ENCODE measurements at regions not wholly inside any gene's neighbourhood (a gene's known extent, or its start where the extent isn't known, plus 50 kb on each side); places are given as distances from the start of the nearest gene placed in this dataset.
"Not testable (repeated sequence)": the region's sequence is repeated elsewhere in the genome, so short reads cannot be mapped to it uniquely, and the experiment has no call there.

DNA sequence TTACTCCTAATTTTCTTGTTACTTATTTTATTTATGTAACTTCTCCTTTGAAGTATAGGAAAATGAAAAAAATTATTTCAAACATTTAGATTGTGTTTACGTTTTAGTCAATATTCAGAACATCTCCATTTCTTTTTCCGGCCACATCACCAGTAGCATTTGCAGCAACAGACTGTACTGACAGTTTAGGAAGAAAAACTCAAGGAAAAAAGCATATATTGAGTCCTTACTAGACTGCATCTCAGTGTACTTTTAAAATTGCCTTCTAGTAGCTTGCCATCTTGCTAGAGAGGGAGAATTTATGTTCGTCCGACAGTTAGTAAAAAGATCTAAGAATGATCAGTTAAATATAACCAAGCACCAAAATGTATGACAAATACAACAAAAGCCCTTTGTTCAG lies 625.0 kb upstream of the MIS18BP1 start:
- no peak overlapping the region for H3K27ac Mint-ChIP-seq
- ATAC-seq (ENCODE audit: low read depth in 2 of 2) (no peak), DNase-seq (no peak)
- H3K4me3 Mint-ChIP-seq, result no peak overlapping the region
- H3K27me3 Mint-ChIP-seq, result no peaks in the 10 kb centered on the region
- H3K36me3 Mint-ChIP-seq, result no peaks in the 10 kb centered on the region
- H3K4me1 Mint-ChIP-seq, result no peaks in the 10 kb centered on the region
- H3K9me3 Mint-ChIP-seq, result peaks cover 0 to 13% (median 5%) of the 10 kb centered on the region in 7 donors

DNA sequence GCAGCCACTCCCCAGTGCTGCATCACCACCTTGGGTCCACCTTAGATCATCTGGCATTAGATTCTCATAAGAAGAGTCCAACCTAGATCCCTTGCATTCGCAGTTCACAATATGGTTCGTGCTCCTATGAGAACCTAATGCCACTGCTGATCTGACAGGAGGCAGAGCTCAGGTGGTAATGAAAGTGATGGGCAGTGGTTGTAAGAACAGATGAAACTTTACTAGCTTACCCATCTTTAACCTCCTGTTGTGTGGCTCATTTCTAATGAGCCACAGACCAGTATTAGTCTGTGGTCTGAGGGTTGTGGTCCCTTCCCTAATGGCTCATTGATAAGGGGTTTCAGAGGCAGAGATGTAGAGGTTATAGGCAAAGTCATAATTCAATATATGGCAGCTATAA lies 615.9 kb upstream of the MIS18BP1 start:
- Mint-ChIP-seq H3K9me3 (peaks cover 8 to 26% (median 14%) of the 10 kb centered on the region in 7 donors), H3K27me3 (no peaks in the 10 kb centered on the region), H3K4me1 (no peaks in the 10 kb centered on the region), H3K4me3 (no peak overlapping the region), H3K36me3 (peaks cover 0 to 8% of the 10 kb centered on the region in 2 donors), H3K27ac (no peak overlapping the region)
- DNase-seq (no peak), ATAC-seq (ENCODE audit: low read depth in 2 of 2) (no peak)

DNA sequence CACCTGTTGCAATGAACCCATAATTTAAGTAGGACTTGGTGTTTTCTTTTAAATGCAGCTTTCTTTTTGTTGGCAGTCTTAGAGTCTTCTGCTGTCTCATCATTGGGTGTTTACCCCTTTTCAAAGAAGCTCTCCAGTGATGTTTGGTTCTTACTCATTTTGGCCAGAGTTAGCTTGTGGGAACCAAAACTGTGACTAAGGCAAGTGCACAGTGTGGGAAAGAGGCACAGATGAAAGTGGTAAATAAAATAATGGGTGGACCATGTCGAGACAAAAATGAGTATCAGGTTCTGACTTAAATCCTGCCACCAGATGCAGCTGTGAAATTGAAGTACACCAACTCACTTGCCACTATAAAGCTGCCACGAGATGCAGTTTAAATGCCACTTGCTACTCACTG lies 615.4 kb upstream of the MIS18BP1 start:
- no peaks in the 10 kb centered on the region for H3K4me1 Mint-ChIP-seq
- DNase-seq, result no peak
- peaks cover 8 to 26% (median 14%) of the 10 kb centered on the region in 7 donors for H3K9me3 Mint-ChIP-seq
- no peak overlapping the region for H3K27ac Mint-ChIP-seq
- H3K4me3 Mint-ChIP-seq, result no peak overlapping the region
- H3K36me3 Mint-ChIP-seq, result peaks cover 0 to 8% of the 10 kb centered on the region in 2 donors
- ATAC-seq (ENCODE audit: low read depth in 2 of 2), result no peak
- no peaks in the 10 kb centered on the region for H3K27me3 Mint-ChIP-seq

DNA sequence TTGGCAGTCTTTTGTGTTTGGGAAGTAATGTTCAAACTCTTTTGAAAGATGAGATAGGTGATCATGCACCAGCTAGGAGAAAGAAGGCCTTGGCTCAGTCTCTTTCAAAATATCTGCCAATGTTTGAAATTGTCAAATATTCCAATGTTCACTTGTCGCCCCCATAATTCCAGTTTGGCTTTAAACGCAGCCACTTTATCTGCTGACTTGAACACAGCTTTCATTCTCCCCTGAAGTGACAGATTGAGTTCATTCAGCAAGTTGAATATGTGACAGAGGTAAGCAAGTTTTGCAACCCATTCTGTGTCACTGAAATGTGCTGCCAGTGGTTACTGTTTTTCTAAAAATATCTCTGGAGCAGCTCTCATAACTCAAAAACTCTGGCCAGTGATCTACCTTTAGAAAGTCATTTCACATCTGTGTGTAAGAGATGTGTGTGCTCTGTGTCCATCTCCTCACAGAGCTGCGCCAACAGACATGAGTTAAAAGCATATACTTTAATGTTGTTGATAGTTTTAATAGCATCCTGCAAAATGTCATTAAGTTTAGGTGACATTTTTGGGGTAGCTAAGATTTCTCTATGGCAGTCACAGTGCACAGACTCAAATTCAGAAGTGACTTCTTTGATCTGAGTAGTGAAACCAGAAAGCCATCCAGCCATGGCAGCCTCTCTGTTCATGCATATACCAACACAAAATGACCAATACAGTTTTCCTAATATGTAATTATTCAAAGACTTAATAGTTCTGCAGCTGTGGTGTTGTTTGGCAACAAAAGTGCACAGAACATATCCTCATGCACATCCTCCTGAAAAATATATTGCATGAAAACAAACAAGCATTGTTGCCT lies 614.3 kb upstream of the MIS18BP1 start:
- H3K27ac Mint-ChIP-seq, result no peak overlapping the region
- DNase-seq (no peak), ATAC-seq (ENCODE audit: low read depth in 2 of 2) (no peak)
- H3K4me3 Mint-ChIP-seq, result no peak overlapping the region
- H3K9me3 Mint-ChIP-seq, result peaks cover 8 to 26% (median 13%) of the 10 kb centered on the region in 7 donors
- H3K36me3 Mint-ChIP-seq, result peaks cover 0 to 8% of the 10 kb centered on the region in 2 donors
- no peaks in the 10 kb centered on the region for H3K27me3 Mint-ChIP-seq
- no peaks in the 10 kb centered on the region for H3K4me1 Mint-ChIP-seq

DNA sequence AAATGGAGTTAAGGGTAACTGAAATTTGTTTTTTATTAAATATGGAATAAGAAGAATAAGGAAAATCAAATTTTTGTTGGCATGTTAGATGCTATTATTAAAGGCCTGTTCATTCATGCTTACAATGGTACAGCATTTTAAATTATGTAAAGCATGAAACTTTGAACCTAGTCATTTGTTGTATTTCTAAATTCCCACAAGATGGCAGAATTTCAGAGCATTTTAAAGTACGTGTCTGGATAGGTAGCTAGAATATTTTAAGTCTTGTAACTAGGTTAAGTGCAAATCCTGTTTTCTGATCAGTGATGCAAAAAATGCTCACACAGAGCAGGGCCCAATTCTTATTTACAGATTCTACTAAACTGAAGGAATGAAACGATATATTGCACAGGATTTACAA lies 585.6 kb upstream of the MIS18BP1 start:
- no peak overlapping the region for H3K4me3 Mint-ChIP-seq
- no peaks in the 10 kb centered on the region for H3K27me3 Mint-ChIP-seq
- ATAC-seq (ENCODE audit: low read depth in 2 of 2), result no peak
- H3K4me1 Mint-ChIP-seq, result no peaks in the 10 kb centered on the region
- H3K36me3 Mint-ChIP-seq, result no peaks in the 10 kb centered on the region
- peaks cover 0 to 10% (median 3%) of the 10 kb centered on the region in 7 donors for H3K9me3 Mint-ChIP-seq
- no peak for DNase-seq
- H3K27ac Mint-ChIP-seq, result no peak overlapping the region

DNA sequence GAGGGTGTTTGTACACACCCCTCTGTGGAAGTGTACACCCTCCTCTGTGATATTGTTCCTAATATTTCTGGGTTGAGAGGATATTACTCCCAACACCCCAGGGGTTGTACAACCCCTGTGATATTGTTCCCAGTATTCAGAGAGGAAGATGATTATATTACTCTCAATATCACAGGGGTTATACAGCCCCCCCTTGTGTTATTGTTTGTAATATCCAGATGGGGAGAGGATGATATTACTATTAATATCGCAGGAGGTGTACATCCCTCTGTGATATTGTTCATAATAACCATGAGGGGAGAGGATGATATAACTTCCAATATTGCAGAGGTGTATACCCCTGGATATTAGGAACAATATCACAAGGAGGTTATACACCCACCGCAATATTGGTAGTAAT lies 566.1 kb upstream of the MIS18BP1 start:
- no peaks in the 10 kb centered on the region for H3K36me3 Mint-ChIP-seq
- no peak for ATAC-seq (ENCODE audit: low read depth in 2 of 2)
- no peak overlapping the region for H3K4me3 Mint-ChIP-seq
- no peak for DNase-seq
- H3K9me3 Mint-ChIP-seq, result peaks cover 0 to 18% (median 4%) of the 10 kb centered on the region in 7 donors
- H3K27me3 Mint-ChIP-seq, result no peaks in the 10 kb centered on the region
- no peaks in the 10 kb centered on the region for H3K4me1 Mint-ChIP-seq
- H3K27ac Mint-ChIP-seq, result no peak overlapping the region

DNA sequence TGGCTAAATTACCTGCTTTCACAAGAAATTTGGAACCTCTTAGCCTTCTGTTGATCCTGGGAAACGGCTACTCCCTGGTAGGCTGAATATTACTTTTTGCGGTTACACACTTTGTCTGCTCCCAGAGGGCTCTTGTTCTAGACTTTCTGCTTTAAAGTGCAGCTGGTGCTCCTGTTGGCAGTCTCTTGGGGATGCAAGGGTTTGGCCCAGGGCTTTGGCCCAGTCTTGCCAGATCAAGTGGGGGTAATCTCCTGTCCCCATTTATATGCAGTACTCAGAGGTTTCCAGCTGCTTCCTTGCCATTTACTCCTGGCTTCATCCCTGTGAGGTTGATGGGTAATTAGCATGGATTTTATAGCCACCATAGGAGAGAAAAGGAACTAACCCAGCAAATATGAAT lies 558.2 kb upstream of the MIS18BP1 start:
- DNase-seq (no peak), ATAC-seq (ENCODE audit: low read depth in 2 of 2) (no peak)
- Mint-ChIP-seq H3K4me3 (no peak overlapping the region), H3K36me3 (no peaks in the 10 kb centered on the region), H3K27ac (no peak overlapping the region), H3K4me1 (no peaks in the 10 kb centered on the region), H3K9me3 (peaks cover 0 to 4% (median 0%) of the 10 kb centered on the region in 7 donors), H3K27me3 (no peaks in the 10 kb centered on the region)

DNA sequence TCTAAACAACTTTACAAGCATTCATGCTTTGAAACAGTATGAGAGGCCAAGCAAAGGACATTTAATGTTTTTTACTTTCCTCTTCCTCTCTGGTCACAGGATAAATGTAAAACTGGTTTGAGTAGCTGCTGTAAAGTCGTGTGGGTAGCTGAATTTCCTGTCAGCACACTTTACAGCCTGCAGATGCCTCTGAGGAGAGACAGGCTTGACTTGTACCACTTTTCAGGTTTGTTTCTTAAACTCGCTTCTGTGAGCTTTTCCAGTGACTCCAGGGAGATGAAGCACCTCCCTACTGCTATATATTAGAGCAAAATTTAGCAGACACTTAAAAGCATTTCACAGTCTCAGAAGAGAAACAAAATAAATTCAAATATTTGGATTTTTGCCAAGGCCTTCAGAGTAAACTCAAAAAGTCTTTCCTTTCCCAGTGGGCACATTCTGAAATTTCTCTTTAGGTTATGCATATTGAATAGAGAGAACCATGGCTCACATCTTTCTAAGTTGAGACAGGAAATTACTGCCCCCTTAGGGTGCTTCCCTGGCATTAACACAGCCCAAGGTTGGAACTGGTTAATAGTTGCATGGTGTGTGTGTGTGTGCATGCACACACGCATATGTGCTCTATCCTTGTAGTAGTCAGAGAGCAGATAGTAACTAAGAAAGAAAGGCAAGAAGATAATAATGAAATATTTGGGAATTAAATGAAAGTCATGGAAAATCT lies 557.3 kb upstream of the MIS18BP1 start:
- DNase-seq (no peak), ATAC-seq (ENCODE audit: low read depth in 2 of 2) (no peak)
- no peaks in the 10 kb centered on the region for H3K27me3 Mint-ChIP-seq
- no peaks in the 10 kb centered on the region for H3K4me1 Mint-ChIP-seq
- H3K27ac Mint-ChIP-seq, result no peak overlapping the region
- H3K4me3 Mint-ChIP-seq, result no peak overlapping the region
- H3K9me3 Mint-ChIP-seq, result no peaks in the 10 kb centered on the region
- no peaks in the 10 kb centered on the region for H3K36me3 Mint-ChIP-seq

DNA sequence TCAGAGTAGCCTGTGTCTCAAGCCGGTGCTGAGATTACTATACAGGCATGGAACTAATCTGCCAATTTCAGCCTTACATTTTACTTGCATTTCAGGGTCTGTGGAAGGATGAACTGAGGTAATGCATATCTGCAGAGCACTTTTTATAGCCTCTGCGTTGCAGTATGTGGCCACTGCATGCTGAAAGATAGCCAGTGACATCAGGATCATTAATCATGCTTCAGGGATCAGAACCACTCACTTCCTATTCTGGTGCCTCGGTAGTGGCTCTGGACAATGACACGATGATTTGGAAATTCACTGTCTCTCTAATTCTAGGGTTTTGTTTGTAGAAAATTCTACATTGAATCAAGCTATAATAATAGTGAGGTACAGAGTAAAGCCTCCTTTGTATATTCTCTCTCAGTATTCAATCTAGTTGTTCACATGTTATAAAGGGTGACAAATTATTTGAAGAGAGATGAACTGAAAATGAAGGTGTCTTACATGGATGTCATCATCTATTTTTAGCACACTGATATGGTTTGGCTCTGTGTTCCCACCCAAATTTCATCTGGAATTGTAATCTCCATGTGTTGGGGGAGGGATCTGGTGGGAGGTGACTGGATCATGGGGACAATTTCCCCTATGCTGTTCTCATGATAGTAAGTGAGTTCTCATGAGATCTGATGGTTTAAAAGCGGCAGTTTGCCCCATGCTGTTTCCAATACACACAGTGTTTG lies 554.3 kb upstream of the MIS18BP1 start:
- no peak for ATAC-seq (ENCODE audit: low read depth in 2 of 2)
- no peak overlapping the region for H3K27ac Mint-ChIP-seq
- no peaks in the 10 kb centered on the region for H3K9me3 Mint-ChIP-seq
- no peak overlapping the region for H3K4me3 Mint-ChIP-seq
- no peaks in the 10 kb centered on the region for H3K36me3 Mint-ChIP-seq
- no peak for DNase-seq
- H3K4me1 Mint-ChIP-seq, result no peaks in the 10 kb centered on the region
- H3K27me3 Mint-ChIP-seq, result no peaks in the 10 kb centered on the region

DNA sequence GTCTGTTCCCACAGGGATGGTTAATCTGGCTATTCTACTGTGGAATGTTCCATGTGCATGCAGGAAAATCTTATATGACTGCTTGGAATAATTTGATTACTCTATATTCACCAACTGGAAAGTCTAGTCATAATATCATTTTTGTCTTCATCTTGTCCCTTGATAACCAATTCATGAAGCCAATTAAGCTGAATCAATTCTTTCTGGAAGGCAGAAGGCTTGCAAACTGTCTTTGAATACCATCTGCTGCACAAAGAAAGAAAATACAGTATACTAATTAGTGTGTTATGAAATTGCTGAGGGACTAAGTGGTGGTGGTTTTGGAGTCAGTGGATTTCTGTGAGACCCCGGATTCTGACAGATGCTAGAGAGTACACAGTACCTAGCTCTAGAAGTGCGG lies 546.5 kb upstream of the MIS18BP1 start:
- Mint-ChIP-seq H3K27ac (no peak overlapping the region), H3K4me3 (no peak overlapping the region)

DNA sequence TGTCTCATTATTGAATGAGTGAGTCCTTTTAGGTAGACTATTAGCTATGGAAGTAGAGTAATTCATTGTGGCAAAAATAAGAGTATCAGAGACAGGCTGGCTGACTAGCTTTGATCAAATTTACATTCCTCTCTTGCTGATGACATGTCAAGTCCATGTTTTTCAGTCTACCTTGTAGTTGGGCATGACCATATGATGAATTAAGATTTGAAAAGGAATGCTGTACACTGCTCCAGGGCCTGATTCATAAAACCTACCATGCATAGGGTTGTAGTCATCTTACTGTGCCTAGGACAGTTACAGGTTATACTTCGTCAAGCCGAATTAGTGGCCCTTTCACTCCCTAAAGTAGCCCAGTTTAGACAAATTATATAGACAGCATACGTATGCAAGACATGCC lies 545.7 kb upstream of the MIS18BP1 start:
- Mint-ChIP-seq H3K36me3 (no peaks in the 10 kb centered on the region), H3K27me3 (no peaks in the 10 kb centered on the region), H3K4me3 (no peak overlapping the region), H3K27ac (no peak overlapping the region), H3K9me3 (peaks cover 0 to 5% (median 2%) of the 10 kb centered on the region in 7 donors), H3K4me1 (no peaks in the 10 kb centered on the region)
- no peak for DNase-seq
- ATAC-seq (ENCODE audit: low read depth in 2 of 2), result no peak

More for the DNA sequence above, 546.5 kb upstream of the MIS18BP1 start:
- DNase-seq (no peak), ATAC-seq (ENCODE audit: low read depth in 2 of 2) (no peak)
- H3K27me3 Mint-ChIP-seq, result no peaks in the 10 kb centered on the region
- H3K4me1 Mint-ChIP-seq, result no peaks in the 10 kb centered on the region
- H3K9me3 Mint-ChIP-seq, result peaks cover 0 to 4% (median 2%) of the 10 kb centered on the region in 7 donors
- no peaks in the 10 kb centered on the region for H3K36me3 Mint-ChIP-seq

DNA sequence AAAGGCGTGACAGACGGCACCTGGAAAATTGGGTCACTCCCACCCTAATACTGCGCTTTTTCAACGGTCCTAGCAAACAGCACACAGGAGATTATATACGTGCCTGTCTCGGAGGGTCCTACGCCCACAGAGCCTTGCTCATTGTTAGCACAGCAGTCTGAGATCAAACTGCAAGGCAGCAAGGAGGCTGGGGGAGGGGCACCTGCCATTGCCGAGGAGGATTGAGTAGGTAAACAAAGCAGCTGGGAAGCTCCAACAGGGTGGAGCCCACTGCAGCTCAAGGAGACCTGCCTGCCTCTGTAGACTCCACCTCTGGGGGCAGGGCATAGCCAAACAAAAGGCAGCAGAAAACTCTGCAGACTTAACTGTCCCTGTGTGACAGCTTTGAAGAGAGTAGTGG lies 543.0 kb upstream of the MIS18BP1 start:
- not testable (repeated sequence) for H3K27me3 Mint-ChIP-seq

DNA sequence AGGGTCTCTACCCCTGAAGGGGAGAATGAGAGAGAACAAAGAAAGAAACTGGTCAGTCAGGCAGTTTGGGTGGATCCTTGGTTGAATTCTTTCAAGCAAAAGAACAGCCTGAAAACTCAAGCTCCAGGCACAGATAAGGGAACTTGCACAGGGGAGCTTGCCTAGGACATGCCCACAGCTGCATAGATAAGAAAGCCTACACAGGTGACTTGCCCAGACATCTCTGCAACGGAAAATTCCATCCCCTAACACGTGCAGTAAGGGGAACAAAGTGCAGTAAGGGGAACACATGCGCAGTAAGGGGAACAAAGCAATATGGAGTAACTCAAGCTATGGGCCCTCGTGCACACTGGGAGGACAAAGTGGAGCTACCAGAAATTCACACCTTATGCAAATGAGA lies 540.1 kb upstream of the MIS18BP1 start:
- no peaks in the 10 kb centered on the region for H3K36me3 Mint-ChIP-seq
- H3K4me3 Mint-ChIP-seq, result no peak overlapping the region
- ATAC-seq (ENCODE audit: low read depth in 2 of 2) (no peak), DNase-seq (no peak)
- peaks cover 3 to 14% (median 9%) of the 10 kb centered on the region in 7 donors for H3K9me3 Mint-ChIP-seq
- no peaks in the 10 kb centered on the region for H3K27me3 Mint-ChIP-seq
- no peaks in the 10 kb centered on the region for H3K4me1 Mint-ChIP-seq
- no peak overlapping the region for H3K27ac Mint-ChIP-seq

More for the DNA sequence above, 543.0 kb upstream of the MIS18BP1 start:
- H3K27ac Mint-ChIP-seq; H3K4me1 Mint-ChIP-seq; H3K9me3 Mint-ChIP-seq; DNase-seq; H3K36me3 Mint-ChIP-seq; H3K4me3 Mint-ChIP-seq; ATAC-seq (ENCODE audit: low read depth in 2 of 2): not testable (repeated sequence)

Measured in naive B cell (primary cell).